ENCODE measurements at regions not wholly inside any gene's neighbourhood (a gene's known extent, or its start where the extent isn't known, plus 50 kb on each side); places are given as distances from the start of the nearest gene placed in this dataset.

DNA sequence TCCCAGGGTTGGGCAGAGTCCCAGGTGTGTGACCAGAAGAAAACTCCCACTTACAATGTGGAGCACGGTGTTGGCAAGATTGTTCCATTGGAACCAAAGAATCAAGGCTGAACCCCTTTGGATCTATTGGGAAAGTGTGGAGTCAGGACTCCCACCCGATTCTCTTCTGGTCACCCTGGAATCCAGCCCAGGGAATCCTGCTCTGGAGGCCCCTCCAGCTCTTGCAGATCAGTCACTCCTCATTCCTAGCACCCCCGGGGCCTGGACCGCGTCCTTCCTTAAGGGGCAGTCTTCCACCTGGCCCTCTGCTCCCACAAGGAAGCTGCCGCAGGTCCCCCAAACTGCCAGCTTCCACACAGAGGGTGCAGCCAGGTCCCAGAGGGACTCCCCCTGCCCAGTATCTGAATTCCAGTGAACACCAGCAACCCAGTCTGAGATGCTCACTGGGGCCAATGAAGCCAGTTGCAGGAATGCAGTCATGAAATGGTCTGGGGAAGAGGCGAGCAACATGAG, 170.1 kb downstream of the GADD45G start:
- DNase-seq = no peak

DNA sequence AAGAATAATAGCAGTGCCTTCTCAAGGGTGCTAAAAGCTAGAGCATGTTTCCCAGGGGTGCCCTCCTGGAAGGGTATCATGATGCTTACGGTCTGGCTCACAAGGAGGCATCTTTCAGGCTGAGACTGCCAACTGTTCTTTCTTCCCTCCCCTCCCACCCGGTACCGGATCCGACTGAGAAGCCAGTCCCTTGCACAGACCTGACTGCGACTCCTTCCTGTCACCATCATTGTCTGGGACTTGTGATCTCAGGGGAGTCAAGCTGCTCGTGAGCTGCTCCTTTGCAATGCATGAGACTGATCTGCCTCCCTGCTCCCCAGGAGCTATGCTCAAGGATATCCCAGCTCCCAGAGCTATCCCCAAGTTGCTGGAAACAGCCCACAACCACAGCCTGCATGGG, 170.8 kb downstream of the GADD45G start:
- DNase-seq = no peak

DNA sequence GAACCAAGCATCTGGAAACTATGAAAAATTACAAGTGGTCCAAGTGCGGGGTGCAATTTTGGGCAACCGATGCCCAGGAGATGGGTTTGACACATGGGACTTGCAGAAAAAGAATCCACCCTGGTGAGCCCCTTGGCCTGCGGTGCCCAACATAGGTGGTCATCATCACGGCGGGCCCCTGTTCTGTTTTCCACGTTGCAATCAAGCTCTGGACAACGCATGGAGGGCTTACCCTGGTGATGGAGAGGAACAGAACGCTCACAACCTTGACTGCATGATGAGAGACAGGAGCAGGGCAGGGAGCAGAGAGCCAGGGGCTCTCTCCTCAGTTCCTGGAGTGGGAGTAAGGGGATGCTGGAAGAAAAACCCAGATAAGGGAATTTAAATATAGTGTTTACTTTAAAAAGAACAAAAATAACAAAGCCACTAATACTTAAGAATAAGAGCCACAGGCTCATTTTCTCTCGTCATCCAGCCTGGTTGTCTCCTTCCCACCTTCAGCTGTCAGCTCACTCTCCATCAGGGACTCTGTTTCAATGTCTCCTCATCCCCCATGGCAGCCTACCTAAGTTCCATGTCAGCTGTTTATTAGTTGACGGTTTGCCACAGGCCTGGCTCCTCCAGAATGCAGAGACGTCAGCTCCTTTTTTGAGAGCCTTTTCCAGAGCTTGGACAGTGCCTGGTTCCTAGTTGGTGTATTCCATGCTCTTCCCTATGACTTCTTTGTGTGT, 172.1 kb downstream of the GADD45G start:
- no peak for DNase-seq

DNA sequence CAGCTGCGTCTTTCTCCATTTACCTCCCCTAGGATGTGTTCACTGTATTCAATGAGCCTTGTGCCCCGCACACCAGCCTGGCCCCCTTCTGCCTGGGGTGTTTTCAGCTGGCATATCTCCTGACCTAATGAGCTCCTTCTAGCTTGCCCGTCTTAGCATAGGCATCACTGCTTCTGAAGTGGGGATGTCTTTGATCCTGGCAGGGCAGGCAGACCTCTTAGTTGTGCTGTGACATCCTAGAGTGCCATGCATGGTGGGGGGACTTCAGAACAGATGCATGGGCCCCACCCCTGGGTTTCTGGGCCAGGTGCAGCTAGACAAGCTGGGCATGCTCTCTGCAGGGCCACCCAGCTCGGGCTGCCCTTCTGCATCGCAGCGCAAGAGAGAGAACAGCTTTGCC, 172.7 kb downstream of the GADD45G start:
- DNase-seq = no peak

DNA sequence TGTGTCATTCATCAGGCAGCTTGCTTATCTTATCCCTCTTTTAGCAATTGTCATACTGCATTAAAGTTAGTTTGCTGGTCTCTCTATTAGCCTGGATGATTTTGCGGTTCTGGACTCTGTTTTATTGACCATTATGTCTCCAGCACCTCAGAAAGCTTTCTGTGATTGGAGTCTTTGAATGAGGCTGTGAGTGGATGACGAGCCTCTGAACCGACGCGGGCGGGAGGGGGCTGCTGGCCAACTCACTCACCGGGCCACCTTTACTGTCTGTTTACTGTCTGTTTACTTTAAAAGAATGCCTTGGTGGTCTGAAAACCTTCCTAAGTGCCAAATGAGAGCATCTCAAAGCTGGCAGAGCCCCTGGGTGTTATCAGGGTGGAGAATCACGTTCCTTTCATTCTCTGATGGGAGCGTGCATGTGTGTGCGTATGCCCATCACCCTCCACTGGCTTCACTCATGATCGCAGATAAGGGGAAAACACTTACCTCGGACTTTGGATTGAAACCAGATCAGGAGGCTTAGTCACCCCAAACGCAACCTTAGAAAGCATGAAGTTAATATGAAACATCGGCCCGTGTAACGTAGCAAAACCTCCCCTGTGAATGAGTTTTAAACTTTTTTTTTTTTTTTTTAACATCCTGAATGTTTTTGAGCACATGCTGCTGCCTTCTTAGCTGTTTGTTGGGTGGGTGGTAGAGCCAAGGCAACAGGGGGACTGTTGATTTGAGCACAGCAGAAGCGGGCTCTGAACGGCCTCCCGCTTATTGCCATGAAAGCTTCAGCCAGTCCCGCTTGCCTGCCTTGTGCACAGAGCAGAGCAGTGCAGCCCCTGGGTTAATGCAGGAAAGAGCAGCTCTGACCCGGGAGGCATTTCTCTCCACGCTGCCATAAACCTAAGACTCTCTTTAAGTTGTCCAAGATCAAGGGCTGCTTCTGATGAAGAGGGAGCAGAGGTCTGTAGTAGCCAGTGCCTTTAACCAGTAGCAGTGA, 173.6 kb downstream of the GADD45G start:
- DNase-seq = no peak

DNA sequence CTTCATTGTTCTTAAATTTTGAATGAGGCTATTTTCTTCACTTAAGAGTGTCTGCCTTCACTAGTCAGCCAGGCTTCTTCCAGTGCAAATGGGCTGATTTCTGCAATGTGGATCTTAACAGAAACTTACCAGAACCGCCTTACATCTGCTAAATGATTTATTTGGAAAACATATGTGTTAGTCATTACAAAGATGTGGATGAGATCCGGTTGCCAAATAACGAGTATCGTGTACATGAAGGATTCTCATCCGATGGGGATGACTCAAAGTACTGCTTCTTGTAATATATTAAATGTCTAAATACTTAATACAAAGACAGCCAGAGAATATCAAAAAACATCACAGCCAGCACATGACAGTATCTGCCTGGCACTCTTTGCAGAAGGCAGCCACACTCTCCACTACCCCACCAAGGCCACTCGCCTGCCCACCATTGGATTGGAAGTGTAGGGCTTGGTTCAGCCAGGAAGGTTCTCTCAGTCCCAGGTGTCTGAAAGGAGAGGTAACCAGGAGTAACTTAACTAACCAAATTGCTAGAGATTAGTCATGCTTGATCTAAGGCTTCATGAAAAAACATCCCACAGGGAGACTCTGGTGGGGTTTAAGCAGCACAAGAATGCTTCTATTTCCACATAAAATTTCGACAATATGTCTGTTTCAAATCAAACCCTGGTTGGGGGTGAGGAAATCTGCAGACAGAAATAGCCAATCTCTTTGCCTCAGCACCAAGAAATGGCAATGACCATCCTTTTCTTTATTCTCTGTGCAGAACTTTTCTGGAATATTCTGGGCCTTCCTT, 174.8 kb downstream of the GADD45G start:
- no peak for DNase-seq

DNA sequence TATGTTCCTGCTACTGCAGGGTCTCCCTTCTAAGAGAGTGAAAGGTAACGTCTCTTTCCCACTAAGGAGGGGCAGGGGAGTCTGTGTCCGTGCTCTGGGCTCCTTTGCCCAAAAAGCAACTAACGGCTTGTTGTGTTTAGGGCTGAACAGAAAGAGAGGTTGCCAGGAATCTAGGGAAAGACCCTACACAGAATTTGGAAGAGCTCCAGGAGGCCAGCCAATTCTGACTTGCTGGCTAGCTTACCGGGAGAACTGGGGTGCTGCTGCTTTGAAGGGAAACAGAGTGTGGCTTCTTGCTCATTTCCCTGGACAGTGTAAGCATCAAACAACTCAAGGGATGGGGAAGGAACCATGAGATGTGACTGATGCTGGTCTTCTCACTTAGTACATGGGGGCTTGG, 176.1 kb downstream of the GADD45G start:
- DNase-seq = no peak

DNA sequence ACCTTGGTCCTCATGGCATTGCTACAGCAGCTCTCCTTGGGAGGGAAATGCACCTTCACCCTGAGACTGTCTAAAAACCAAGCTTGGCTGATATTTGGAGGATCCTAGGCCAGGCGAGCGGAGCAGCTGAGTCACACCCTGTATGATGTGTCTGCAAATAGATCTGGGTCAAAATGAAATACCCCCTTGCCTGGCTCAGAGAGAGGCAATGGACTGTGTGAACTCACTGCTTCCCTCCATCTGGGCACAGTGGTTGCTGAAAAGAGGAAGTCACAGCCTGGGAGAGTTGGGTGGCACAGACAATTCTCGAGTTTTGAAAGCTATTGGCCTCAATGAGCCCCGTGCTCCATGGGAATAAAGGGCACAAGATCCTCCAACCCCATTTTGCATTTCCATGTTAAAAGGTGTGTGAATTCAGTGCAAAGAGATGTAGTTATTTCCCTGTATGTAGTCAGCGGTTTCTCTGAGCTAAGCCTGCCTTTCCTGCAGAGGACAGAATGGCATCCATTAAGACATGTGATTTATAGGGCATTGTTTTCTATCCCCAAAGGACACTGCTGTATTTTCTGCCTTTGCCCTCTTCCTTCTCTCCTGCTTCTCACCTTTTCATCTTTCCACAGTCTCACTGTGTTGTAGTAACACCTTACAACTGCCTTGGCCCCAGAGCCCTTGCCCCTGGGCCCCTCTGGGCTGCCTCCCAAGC, 177.2 kb downstream of the GADD45G start:
- DNase-seq = peak; percentile 46

DNA sequence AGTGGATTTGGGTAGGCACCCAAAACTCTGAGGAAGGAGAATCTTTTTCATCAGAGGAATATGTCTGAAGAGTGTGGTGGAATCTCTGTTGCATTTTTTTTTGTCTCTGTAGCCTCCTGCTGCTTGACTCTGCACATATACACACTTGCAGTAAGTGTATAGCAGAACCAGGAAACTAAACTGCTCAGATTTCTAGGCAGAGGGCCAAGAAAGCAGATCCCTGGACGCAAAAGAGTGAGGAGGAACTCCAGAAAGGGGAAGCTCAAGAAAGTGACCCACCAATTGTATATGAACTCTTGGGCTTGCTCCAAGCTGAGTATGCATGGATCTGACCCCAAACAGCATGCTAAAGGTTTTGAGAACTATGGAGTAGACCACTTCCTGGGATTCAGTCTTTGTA, 181.8 kb downstream of the GADD45G start:
- DNase-seq = peak; percentile 32

DNA sequence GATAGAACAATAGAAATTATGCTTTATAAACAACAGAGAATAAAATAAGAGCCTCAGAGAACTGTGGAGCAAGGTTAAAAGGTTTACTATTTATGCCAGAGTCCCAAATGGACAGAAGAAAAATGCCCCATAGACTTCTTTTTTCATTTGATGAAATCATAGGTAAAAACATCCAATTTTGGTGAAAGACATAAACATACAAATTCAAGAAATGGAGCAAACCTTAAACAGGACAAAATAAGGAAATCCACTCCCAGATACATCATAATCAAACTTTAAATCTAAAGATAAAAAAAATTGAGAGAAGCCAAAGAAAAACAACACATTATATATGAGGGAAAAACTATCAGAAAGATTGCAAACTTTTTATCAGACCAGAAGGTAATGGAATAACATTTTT, 182.8 kb downstream of the GADD45G start:
- no peak for DNase-seq

DNA sequence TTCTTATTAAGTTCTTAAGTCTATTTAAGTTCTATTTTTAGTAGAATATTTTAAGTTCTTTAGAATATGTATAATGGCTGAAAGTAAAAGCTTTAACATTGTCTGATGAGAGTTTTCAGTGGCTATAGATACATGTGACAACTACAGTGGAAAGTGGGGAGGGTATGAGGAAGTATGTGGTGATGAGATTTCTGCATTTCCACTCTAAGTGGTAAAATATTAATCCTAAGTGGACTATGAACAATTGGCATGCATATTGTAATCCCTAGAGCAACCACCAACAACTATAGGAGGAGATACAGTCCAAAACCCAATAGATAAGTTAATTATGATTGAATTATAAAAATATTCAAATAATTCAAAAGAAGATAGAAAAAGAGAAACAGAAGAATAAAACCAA, 183.6 kb downstream of the GADD45G start:
- no peak for DNase-seq

DNA sequence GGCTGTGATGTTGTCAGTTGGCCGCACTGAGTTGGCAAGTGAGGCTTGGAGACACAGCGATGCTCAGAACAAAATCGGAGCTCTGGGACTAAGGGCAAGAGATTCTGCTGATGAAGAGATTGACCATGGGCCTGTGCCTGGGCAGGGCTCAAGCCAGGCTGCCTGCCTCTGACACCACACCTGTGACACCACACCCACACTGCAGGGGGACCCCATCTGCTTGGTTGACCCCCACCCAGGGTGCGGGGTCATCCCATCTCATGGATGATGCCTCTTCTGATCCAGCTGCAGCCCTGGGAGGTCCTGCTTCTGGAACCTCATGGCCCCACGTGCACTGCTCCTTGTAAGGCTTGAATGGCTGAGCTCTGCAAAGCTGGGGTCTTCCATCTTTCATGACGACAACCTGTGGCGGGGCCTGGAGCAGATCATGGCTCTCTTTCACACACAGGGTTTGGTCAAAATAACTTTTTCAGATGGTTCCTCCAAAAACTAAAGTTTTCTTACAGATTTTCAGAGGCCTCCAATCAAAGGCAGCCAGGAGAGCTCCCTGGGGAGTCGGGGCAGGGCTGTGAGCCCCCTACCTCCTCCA, 185.2 kb downstream of the GADD45G start:
- no peak for DNase-seq

DNA sequence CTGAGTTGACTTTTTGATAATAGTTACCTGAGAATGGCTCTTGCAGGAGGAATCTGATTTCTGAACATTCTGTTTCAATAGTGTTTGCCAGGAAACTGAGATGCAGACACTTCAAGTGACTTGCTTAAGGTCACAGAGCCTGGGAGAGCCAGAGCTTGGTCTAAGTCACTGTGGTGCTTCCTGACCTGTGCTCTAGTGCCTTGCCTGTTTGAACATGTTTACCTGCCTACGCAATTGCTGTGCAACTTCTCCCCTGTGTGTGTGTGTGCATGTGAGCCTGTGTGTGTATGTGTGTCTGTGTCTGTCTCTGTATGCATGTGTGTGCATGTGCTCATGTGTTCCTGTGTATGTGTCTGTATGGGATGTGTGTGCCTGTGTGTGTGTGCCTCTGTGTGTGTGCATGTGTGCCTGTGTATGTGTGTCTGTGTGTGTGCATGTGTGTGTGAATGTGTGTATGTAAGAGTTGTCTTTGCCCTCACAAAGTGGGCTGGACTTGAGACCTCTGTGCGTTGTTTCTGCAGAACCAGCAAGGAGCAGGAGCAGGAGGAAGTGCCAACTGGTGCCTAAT, 185.8 kb downstream of the GADD45G start:
- DNase-seq = no peak

DNA sequence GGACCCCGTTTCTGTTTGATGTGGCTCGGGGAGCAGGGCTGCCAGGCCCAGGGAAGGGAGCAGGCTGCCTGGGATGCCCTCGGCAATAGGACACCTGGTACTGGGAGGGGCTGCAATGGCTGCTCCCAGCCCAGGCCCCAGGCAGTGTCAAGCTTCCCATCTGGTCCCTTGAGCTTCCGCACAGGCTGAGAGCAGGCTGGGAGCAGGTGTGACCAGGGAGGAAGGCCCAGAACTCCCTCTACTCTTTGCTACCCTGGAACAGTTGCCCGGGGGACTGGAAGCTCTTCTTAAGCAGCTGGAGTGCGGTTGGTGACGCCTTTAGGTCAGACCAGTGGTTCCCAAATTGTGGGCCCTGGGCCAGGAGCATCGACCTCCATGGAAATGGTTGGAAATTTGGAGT, 186.9 kb downstream of the GADD45G start:
- DNase-seq = no peak

DNA sequence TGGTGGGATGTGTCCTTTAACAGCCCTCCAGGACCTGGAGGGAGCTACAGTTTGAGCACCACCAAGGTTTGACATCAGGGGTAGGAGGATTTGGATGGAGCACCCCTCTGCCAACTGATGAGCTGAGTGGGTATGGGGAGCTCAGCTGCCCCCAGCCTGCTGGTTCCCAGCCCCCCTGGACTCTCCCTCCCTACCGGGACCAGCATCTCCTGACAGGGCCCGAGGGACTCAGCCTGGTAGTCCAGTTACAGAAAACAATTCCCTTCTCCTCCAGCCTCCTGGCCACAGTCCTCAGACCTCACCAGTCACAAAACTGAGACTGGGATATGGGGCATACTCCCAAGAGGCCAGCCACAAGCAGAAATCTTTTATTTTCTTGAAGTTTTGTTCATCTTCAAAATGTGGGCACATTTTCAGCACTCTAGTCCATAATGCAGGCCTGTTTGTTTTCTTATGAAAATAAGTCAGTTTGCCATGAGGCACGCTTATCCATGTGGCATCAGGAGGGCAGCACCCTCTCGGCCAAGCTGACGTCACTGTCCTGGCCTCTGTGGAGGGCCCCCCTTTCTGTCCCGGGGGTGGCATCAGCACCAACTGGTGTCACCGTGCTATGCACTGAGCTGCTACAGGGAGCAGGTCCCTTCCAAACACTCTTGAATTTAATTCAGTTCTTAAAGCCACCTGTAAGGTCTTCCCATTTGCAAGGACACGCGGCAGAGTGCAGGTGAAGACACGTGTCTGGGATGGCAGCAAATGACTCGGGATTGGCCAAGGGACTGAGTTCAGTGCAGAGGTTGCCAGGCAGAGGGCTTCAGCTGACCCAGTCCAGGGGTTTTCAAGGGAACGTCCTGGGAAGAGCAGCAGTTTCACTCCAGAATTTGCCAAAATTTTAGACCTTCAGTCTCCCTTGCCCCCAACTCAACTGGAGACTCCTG, 187.6 kb downstream of the GADD45G start:
- DNase-seq = no peak

DNA sequence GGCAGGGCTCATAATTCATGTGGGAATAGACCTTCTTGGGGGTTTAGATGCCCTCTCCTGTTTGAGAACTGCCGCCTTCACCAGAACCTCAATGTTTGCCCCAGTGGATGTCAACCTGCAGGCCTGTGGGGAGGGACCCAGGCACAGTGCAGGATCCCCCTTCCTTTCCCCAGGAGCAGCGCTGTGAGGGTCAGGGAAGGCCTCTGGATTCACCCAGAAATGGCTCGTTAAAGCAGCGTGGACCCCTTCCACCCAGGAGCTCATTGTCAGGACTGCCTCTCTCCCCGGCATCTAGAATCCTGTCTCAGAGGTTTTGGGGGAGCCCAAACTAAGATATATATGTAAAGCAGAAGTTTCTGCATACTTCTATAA, 188.3 kb downstream of the GADD45G start:
- no peak for DNase-seq

DNA sequence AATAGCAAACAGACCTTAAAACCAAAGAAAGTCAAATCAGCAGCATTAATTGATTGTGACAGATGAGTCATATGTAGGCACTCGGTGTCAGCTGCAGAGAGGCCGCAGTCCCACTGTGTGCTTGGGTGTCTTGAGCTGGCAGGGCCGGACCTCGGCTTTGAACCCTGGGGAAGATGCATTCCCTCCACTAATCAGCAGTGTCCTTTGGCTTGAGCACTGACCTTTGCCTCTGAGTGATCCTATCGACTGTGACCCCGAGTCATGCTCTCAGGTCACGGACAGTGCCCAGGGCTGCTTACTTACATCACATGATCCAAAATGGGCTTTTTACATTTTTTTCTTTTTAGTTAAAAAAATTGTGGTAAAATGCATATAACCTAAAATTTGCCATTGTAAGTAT, 188.7 kb downstream of the GADD45G start:
- no peak for DNase-seq

DNA sequence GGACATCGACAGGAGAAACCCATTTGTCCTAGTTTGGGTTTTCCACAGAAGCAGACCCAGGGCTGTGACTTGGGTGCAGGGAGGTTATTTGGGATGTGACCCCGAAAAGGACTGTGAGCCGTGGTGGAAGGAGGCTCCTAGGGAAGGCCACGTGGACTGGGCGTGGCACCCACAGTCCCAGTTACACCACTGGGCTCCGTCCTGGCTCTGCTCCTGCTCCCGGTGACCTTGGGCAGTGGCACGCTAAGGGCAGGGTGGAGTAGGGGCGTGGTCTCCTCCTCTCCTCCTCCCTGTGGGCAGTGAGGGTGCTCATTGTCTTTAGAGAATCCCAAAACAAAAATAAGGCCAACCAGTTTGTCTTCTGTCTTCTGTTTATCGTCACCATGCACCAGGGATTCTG, 190.1 kb downstream of the GADD45G start:
- DNase-seq = no peak

DNA sequence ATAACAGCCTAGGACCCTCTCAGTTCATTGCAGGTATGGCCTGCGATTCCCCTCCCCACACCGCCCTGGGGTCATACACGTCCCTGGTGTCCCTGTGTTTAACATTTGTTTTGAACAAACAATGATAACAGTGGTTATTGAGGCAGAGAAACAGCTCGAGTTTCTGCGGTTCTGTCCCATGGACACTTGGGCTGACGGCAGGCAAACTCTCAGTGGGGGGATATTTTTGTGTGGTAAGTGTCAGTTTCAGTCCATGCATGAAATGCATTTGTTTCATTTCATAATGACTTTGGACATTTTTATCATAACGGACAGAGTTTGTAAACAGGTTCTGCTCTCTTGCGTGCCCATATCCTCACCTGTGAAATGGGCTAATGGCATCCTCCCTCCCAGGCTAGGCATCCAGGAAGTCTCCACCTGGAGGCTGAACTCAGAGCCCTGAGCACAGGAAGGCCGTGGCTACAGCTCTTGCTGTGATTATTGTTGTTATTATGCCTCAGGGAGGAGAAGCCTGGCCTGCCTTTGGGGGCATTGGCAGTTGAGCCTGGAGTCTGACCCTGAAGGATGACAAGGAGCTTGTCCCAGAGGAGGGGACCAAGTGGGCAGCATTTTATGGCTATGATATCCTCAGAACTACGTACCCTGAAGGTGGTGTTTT, 190.9 kb downstream of the GADD45G start:
- no peak for DNase-seq

DNA sequence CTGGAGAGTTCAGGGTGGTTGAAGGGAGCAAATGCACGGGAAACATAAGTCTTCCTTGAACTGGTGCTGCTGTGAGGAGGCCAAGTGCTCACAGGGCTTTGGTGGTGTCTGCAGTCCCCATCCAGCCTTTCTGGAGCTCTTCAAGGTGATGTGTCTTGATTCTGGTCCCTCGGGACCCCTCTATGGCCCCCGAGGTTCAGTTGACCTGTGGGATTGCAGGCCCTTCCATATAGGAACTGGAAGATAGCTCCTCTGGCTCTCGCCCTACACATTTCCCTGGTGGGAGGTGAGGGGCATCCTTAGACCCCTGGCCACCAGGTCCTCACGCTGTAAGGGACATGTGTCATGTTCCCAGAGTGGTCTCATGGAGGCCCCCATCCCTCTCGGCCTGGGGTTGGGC, 191.8 kb downstream of the GADD45G start:
- no peak for DNase-seq

Measured in CD4-positive, alpha-beta T cell treated with Interleukin-15 for 1 hour (primary cell).